Parathyroid adenoma (tissue), 2 donors: ENCODE measurements at regions not wholly inside any gene's neighbourhood (a gene's known extent, or its start where the extent isn't known, plus 50 kb on each side); places are given as distances from the start of the nearest gene placed in this dataset.
A peak's percentile ranks its signal among the peaks of the same experiment; 100 is the strongest.

ENCODE experiments used
- H2AFZ ChIP-seq: fragments of 300-600 bp; sonication (generic); one replicate; pipeline ENCODE4 v1.7.0; 2017; ENCODE audit warnings: antibody characterized with exemption, mild to moderate bottlenecking
- H3K27ac ChIP-seq: fragments of 300-600 bp; sonication (generic); one replicate; pipeline ENCODE4 v1.7.0; 2017
- H3K27me3 ChIP-seq: fragments of 300-600 bp; sonication (generic); one replicate; pipeline ENCODE4 v1.7.0; 2017; ENCODE audit warnings: low read length; ENCODE audit not compliant: control insufficient read depth, insufficient read depth
- H3K36me3 ChIP-seq: fragments of 300-600 bp; sonication (generic); one replicate; pipeline ENCODE4 v1.7.0; 2017; ENCODE audit warnings: low read length; ENCODE audit not compliant: control insufficient read depth, insufficient read depth
- H3K4me1 ChIP-seq: fragments of 300-600 bp; sonication (generic); one replicate; pipeline ENCODE4 v1.7.0; 2017; ENCODE audit warnings: control low read depth
- H3K4me2 ChIP-seq: fragments of 300-600 bp; sonication (generic); one replicate; pipeline ENCODE4 v1.7.0; 2017; ENCODE audit warnings: low read length
- H3K4me3 ChIP-seq: fragments of 300-600 bp; sonication (generic); one replicate; pipeline ENCODE4 v1.7.0; 2017; ENCODE audit warnings: low read depth, low read length
- H3K79me2 ChIP-seq: fragments of 300-600 bp; sonication (generic); one replicate; pipeline ENCODE4 v1.7.0; 2017; ENCODE audit warnings: control low read depth
- H3K9ac ChIP-seq: fragments of 300-600 bp; sonication (generic); one replicate; pipeline ENCODE4 v1.7.0; 2017; ENCODE audit warnings: mild to moderate bottlenecking
- H3K9me3 ChIP-seq: fragments of 300-600 bp; sonication (generic); one replicate; pipeline ENCODE4 v1.7.0; 2017; ENCODE audit warnings: low read length; ENCODE audit not compliant: control insufficient read depth
- TF ChIP-seq, protein P1 (sequence below): fragments of 300-600 bp; sonication (generic); IDR thresholded peaks from one replicate; pipeline ENCODE4 v1.7.0; 2017; ENCODE audit warnings: antibody characterized with exemption, mild to moderate bottlenecking
- donor health status: primary hyperparathyroidism.

DNA sequence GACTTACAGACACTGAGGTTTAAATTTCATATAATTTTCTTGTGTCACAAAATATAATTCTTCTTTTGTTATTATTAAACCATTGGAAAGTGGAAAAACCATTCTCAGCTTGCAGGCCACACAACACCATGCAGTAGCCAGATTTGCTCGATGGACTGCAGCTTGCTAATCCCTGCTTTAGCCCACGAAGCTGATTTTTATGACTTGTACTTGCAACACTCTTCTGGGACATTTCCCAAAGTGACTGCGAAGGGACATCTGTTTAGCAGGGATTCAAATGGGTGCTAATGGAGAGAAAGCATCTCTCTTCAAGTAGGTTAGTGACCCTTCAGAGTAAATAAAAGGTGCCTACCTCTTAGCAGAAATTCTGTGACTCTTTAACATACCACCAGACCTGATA lies 304.6 kb upstream of the ZFP64 start:
- Histone ChIP-seq H3K4me2 (no peak overlapping the region), H3K9me3 (no peaks in the 10 kb centered on the region), H3K27me3 (no peaks in the 10 kb centered on the region), H3K79me2 (no peaks in the 10 kb centered on the region), H3K36me3 (no peaks in the 10 kb centered on the region), H3K4me3 (no peak overlapping the region), H3K27ac (no peak overlapping the region), H2AFZ (no peak overlapping the region), H3K9ac (no peak overlapping the region), H3K4me1 (no peaks in the 10 kb centered on the region)
- TF ChIP-seq, protein P1, sequence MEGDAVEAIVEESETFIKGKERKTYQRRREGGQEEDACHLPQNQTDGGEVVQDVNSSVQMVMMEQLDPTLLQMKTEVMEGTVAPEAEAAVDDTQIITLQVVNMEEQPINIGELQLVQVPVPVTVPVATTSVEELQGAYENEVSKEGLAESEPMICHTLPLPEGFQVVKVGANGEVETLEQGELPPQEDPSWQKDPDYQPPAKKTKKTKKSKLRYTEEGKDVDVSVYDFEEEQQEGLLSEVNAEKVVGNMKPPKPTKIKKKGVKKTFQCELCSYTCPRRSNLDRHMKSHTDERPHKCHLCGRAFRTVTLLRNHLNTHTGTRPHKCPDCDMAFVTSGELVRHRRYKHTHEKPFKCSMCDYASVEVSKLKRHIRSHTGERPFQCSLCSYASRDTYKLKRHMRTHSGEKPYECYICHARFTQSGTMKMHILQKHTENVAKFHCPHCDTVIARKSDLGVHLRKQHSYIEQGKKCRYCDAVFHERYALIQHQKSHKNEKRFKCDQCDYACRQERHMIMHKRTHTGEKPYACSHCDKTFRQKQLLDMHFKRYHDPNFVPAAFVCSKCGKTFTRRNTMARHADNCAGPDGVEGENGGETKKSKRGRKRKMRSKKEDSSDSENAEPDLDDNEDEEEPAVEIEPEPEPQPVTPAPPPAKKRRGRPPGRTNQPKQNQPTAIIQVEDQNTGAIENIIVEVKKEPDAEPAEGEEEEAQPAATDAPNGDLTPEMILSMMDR, result no peak

DNA sequence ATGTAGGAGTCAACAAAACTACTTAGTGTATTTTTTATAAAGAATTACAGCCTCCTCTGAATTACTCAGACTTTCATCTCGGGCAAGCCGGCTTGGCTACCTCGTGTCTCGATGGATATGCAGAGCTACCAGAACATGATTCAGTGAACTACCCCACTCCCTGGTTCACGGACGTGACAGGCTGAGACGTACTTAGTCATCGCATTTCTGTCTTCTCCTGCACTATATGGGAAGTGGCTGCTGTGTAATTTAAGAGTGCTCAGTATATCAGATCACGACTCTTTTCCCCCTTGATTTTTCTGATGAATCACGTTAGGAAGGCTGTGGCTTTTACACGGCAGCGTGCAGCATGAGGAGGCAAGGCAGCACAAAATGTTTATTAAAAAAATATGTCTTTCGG lies 302.7 kb upstream of the ZFP64 start:
- H2AFZ ChIP-seq, result no peak overlapping the region
- no peaks in the 10 kb centered on the region for H3K27me3 ChIP-seq
- no peak overlapping the region for H3K27ac ChIP-seq
- H3K9ac ChIP-seq, result no peak overlapping the region
- TF ChIP-seq, protein P1, result no peak
- H3K4me2 ChIP-seq, result no peak overlapping the region
- H3K79me2 ChIP-seq, result no peaks in the 10 kb centered on the region
- no peaks in the 10 kb centered on the region for H3K4me1 ChIP-seq
- no peak overlapping the region for H3K4me3 ChIP-seq
- H3K36me3 ChIP-seq, result no peaks in the 10 kb centered on the region
- no peaks in the 10 kb centered on the region for H3K9me3 ChIP-seq

DNA sequence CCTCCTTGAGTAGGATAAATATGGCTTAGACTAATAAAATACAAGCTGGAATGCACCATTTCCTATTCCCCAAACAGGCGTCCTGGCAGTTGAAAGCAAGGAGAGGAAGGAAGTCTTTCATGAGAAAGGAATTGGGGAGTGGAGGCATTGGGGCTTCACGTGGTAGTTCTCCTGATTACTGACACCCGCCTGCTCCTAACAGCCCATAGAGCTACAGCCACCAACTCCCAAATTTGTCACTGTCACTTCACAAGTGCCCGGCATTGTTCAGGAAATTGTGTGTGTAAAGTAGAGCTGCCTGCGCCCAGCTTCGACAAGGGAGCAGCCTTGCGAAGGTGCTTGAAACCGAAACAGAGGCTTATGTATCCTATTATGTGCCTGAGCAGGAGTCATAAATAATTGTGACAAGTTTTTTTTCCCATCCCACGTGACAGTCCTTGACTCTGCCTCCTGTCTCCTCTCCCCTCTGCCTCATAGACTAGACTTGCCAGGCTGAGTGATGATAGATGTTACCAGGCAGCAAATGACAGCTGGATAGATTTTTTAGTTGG lies 301.7 kb upstream of the ZFP64 start:
- Histone ChIP-seq H3K27me3 (no peaks in the 10 kb centered on the region), H3K4me2 (peak overlapping the region; percentile 44), H3K36me3 (no peaks in the 10 kb centered on the region), H3K4me1 (no peaks in the 10 kb centered on the region), H2AFZ (peak overlapping the region; percentile 54), H3K27ac (no peak overlapping the region), H3K79me2 (no peaks in the 10 kb centered on the region), H3K9me3 (no peaks in the 10 kb centered on the region), H3K4me3 (no peak overlapping the region), H3K9ac (no peak overlapping the region)
- TF ChIP-seq, protein P1, result no peak

DNA sequence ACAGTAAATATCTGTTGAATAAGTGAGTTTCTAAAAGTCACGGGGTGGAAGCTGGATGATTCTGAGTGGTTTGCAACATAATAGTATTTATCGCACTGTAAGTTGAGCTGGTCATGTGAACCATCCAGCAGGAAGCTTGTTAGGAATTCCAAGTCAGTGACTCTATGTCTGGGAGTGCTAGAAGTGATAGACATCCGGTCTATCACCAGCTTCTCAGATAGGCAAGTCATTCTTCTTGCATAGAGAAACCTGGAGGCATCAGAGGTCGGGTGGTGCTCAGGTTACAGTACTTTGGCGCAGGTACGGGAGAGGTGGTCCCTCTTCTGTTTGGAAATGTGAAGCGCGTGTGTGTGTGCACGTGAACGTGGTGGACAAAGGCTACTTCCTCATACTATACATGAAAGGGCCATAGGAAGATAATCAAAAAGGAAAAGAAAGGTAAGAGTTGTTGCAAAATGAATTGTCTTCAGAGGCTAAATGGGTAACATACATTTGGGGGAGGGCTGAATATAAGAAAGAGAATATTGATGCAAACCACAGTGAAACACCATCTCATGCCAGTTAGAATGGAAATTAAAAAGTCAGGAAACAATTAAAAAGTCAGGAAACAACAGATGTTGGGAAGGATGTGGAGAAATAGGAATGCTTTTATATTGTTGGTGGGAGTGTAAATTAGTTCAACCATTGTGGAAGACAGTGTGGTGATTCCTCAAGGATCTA lies 299.3 kb upstream of the ZFP64 start:
- TF ChIP-seq, protein P1, result no peak
- no peak overlapping the region for H3K9ac ChIP-seq
- no peaks in the 10 kb centered on the region for H3K27me3 ChIP-seq
- no peaks in the 10 kb centered on the region for H3K9me3 ChIP-seq
- H3K36me3 ChIP-seq, result no peaks in the 10 kb centered on the region
- no peak overlapping the region for H3K27ac ChIP-seq
- H2AFZ ChIP-seq, result no peak overlapping the region
- H3K4me3 ChIP-seq, result no peak overlapping the region
- no peaks in the 10 kb centered on the region for H3K79me2 ChIP-seq
- H3K4me1 ChIP-seq, result no peaks in the 10 kb centered on the region
- H3K4me2 ChIP-seq, result no peak overlapping the region

DNA sequence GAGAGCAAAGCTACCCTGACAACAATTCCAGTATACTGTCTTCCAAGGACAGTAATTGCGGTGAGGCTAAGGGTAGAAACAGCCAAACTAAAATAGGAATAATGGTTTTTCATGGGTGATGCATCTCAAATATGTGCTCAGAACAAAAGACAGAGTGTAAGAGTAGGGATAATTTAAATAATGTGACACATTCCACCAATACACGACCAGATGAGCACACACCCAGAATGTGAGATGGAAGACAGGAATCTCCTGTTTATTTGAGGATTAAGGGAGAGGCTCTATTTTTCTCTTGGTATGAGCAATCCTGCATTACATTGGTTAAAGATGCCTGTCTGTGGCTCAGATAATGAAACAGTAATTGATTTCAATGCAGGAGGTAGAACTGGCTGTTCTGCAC lies 292.9 kb upstream of the ZFP64 start:
- Histone ChIP-seq H3K4me2 (no peak overlapping the region), H3K9ac (no peak overlapping the region), H3K79me2 (no peaks in the 10 kb centered on the region), H3K4me1 (no peaks in the 10 kb centered on the region), H3K9me3 (no peaks in the 10 kb centered on the region), H3K36me3 (no peaks in the 10 kb centered on the region), H3K4me3 (no peak overlapping the region), H3K27ac (no peak overlapping the region), H2AFZ (no peak overlapping the region), H3K27me3 (no peaks in the 10 kb centered on the region)
- TF ChIP-seq, protein P1, result no peak
